HAP-1 (cell line): ENCODE measurements at regions not wholly inside any gene's neighbourhood (a gene's known extent, or its start where the extent isn't known, plus 50 kb on each side); places are given as distances from the start of the nearest gene placed in this dataset.

Experiments used
- DNase-seq, 2 experiments: peaks; one replicate each; pipeline ENCODE4 v3.0.0-alpha.2; 2016 to 2020; ENCODE audit warnings: low spot score in 2 of 2
- H3K27me3 ChIP-seq: fragments of 250-450 bp; sonication (Bioruptor Pico); 2 replicates; pipeline ENCODE4 v1.5.1; 2020; ENCODE audit warnings: low read depth, mild to moderate bottlenecking, moderate library complexity
- H3K36me3 ChIP-seq: fragments of 250-450 bp; sonication (Bioruptor Pico); replicated peaks from 2 replicates; pipeline ENCODE4 v1.5.1; 2020; ENCODE audit warnings: mild to moderate bottlenecking
- H3K4me1 ChIP-seq: fragments of 250-450 bp; sonication (Bioruptor Pico); 2 replicates; pipeline ENCODE4 v1.5.1; 2020; ENCODE audit warnings: mild to moderate bottlenecking
- H3K4me3 ChIP-seq: fragments of 250-450 bp; sonication (Bioruptor Pico); 2 replicates; pipeline ENCODE4 v1.5.1; 2020; ENCODE audit warnings: mild to moderate bottlenecking, moderate library complexity
- H3K9me3 ChIP-seq: fragments of 250-450 bp; sonication (Bioruptor Pico); 2 replicates; pipeline ENCODE4 v1.5.1; 2020; ENCODE audit warnings: mild to moderate bottlenecking, moderate library complexity
- in situ Hi-C: fragments of 300-500 bp; cut with MboI; formaldehyde crosslinking; loops from 3 replicates; pipeline ENCODE4 v1.14.3; 2020; ENCODE audit warnings: low sequenced_read_pairs, inconsistent platforms, mixed read lengths

GRCh38 chr9:86846656-86847055 is 100.7 kb downstream of the GAS1 start:
- Histone ChIP-seq H3K4me3 (no peak overlapping the region), H3K27me3 (no peaks in the 10 kb centered on the region), H3K9me3 (no peaks in the 10 kb centered on the region), H3K36me3 (no peaks in the 10 kb centered on the region), H3K4me1 (no peaks in the 10 kb centered on the region)
- DNase-seq, result no peak
- in situ Hi-C loops, result no loop called here

GRCh38 chr9:86843206-86843605 is 104.1 kb downstream of the GAS1 start:
- DNase-seq, result no peak
- Histone ChIP-seq H3K4me3 (no peak overlapping the region), H3K36me3 (no peaks in the 10 kb centered on the region), H3K27me3 (no peaks in the 10 kb centered on the region), H3K9me3 (no peaks in the 10 kb centered on the region), H3K4me1 (no peaks in the 10 kb centered on the region)
- in situ Hi-C loops, result no loop called here

- in situ Hi-C loops, result no loop called here
- H3K9me3 ChIP-seq, result no peaks in the 10 kb centered on the region
- H3K36me3 ChIP-seq, result no peaks in the 10 kb centered on the region
- H3K4me1 ChIP-seq, result no peaks in the 10 kb centered on the region
- H3K4me3 ChIP-seq, result no peak overlapping the region
- DNase-seq, result no peak
- no peaks in the 10 kb centered on the region for H3K27me3 ChIP-seq
Measured at GRCh38 chr9:86842573-86842972, 104.7 kb downstream of the GAS1 start.

- in situ Hi-C loops, result no loop called here
- Histone ChIP-seq H3K36me3 (no peaks in the 10 kb centered on the region), H3K9me3 (no peaks in the 10 kb centered on the region), H3K27me3 (no peaks in the 10 kb centered on the region), H3K4me3 (no peak overlapping the region), H3K4me1 (no peaks in the 10 kb centered on the region)
- no peak for DNase-seq
Measured at GRCh38 chr9:86839522-86839921, 107.8 kb downstream of the GAS1 start.

- H3K36me3 ChIP-seq, result no peaks in the 10 kb centered on the region
- DNase-seq, result no peak
- in situ Hi-C loops, result no loop called here
- H3K4me1 ChIP-seq, result no peaks in the 10 kb centered on the region
- H3K4me3 ChIP-seq, result no peak overlapping the region
- no peaks in the 10 kb centered on the region for H3K9me3 ChIP-seq
- H3K27me3 ChIP-seq, result no peaks in the 10 kb centered on the region; the same call in 1 of the 2 replicates
Measured at GRCh38 chr9:86838519-86839497, 108.5 kb downstream of the GAS1 start.

- no peak overlapping the region for H3K4me3 ChIP-seq
- H3K9me3 ChIP-seq, result no peaks in the 10 kb centered on the region
- H3K27me3 ChIP-seq, result no peaks in the 10 kb centered on the region; the same call in 1 of the 2 replicates
- in situ Hi-C loops, result no loop called here
- H3K4me1 ChIP-seq, result no peaks in the 10 kb centered on the region
- no peaks in the 10 kb centered on the region for H3K36me3 ChIP-seq
- DNase-seq, result no peak
Measured at GRCh38 chr9:86837345-86837744, 110.0 kb downstream of the GAS1 start.

GRCh38 chr9:86836797-86837196 is 110.5 kb downstream of the GAS1 start:
- Histone ChIP-seq H3K4me3 (no peak overlapping the region), H3K9me3 (no peaks in the 10 kb centered on the region), H3K27me3 (no peaks in the 10 kb centered on the region; the same call in 1 of the 2 replicates), H3K36me3 (no peaks in the 10 kb centered on the region), H3K4me1 (no peaks in the 10 kb centered on the region)
- in situ Hi-C loops, result no loop called here
- DNase-seq, result no peak

- H3K36me3 ChIP-seq, result no peaks in the 10 kb centered on the region
- H3K4me3 ChIP-seq, result no peak overlapping the region
- no peaks in the 10 kb centered on the region for H3K9me3 ChIP-seq
- DNase-seq, result no peak
- in situ Hi-C loops, result no loop called here
- H3K27me3 ChIP-seq, result no peaks in the 10 kb centered on the region; the same call in 1 of the 2 replicates
- H3K4me1 ChIP-seq, result no peaks in the 10 kb centered on the region
Measured at GRCh38 chr9:86836266-86836665, 111.0 kb downstream of the GAS1 start.

- H3K4me1 ChIP-seq, result no peaks in the 10 kb centered on the region
Measured at GRCh38 chr9:86830356-86830755, 117.0 kb downstream of the GAS1 start.

GRCh38 chr9:86829496-86830046 is 117.7 kb downstream of the GAS1 start:
- Histone ChIP-seq H3K9me3 (no peaks in the 10 kb centered on the region), H3K27me3 (no peaks in the 10 kb centered on the region; the same call in 1 of the 2 replicates), H3K4me3 (no peak overlapping the region), H3K36me3 (no peaks in the 10 kb centered on the region), H3K4me1 (no peaks in the 10 kb centered on the region)
- in situ Hi-C loops, result no loop called here
- no peak for DNase-seq

More at GRCh38 chr9:86830356-86830755, 117.0 kb downstream of the GAS1 start:
- H3K27me3 ChIP-seq, result no peaks in the 10 kb centered on the region; the same call in 1 of the 2 replicates
- H3K4me3 ChIP-seq, result no peak overlapping the region
- H3K36me3 ChIP-seq, result no peaks in the 10 kb centered on the region
- in situ Hi-C loops, result no loop called here
- DNase-seq, result no peak
- H3K9me3 ChIP-seq, result no peaks in the 10 kb centered on the region

GRCh38 chr9:86828631-86829030 is 118.7 kb downstream of the GAS1 start:
- H3K36me3 ChIP-seq, result no peaks in the 10 kb centered on the region
- H3K27me3 ChIP-seq, result no peaks in the 10 kb centered on the region
- H3K4me3 ChIP-seq, result no peak overlapping the region
- H3K4me1 ChIP-seq, result no peaks in the 10 kb centered on the region
- in situ Hi-C loops, result no loop called here
- DNase-seq, result no peak
- H3K9me3 ChIP-seq, result no peaks in the 10 kb centered on the region

GRCh38 chr9:86827893-86828292 is 119.4 kb downstream of the GAS1 start:
- H3K4me3 ChIP-seq, result no peak overlapping the region
- no peaks in the 10 kb centered on the region for H3K9me3 ChIP-seq
- no peaks in the 10 kb centered on the region for H3K4me1 ChIP-seq
- in situ Hi-C loops, result no loop called here
- no peaks in the 10 kb centered on the region for H3K36me3 ChIP-seq
- no peak for DNase-seq
- no peaks in the 10 kb centered on the region for H3K27me3 ChIP-seq

GRCh38 chr9:86825299-86825698 is 122.0 kb downstream of the GAS1 start:
- H3K27me3 ChIP-seq, result no peaks in the 10 kb centered on the region
- no peaks in the 10 kb centered on the region for H3K4me1 ChIP-seq

More at GRCh38 chr9:86825299-86825698, 122.0 kb downstream of the GAS1 start:
- in situ Hi-C loops, result no loop called here
- no peak overlapping the region for H3K4me3 ChIP-seq
- DNase-seq, result no peak
- H3K36me3 ChIP-seq, result no peaks in the 10 kb centered on the region
- H3K9me3 ChIP-seq, result no peaks in the 10 kb centered on the region
